Panc1 (cell line): ENCODE measurements at regions not wholly inside any gene's neighbourhood (a gene's known extent, or its start where the extent isn't known, plus 50 kb on each side); places are given as distances from the start of the nearest gene placed in this dataset.

Experiments
- ATAC-seq: fragments of 200-7000 bp; cut with Tn5 transposase; 2 replicates; pipeline ENCODE4 v1.9.1; 2020; ENCODE audit warnings: mild to moderate bottlenecking, moderate library complexity
- BruUV-seq: library from RNA; stranded (reverse); fragments of 400-500 nt; replicated peaks from 2 replicates; lab custom pipeline; 2021; lab: Mats Ljungman, UMichigan
- CTCF ChIA-PET: fragments of 300-600 bp; sonication (Branson Sonifier 250); formaldehyde crosslinking; loops from one replicate; lab custom pipeline; 2022; ENCODE audit warnings: antibody characterized with exemption; lab: Charles Lee
- POLR2A ChIA-PET: fragments of 300-600 bp; sonication (Branson Sonifier 250); formaldehyde crosslinking; loops from one replicate; lab custom pipeline; 2022; ENCODE audit warnings: antibody characterized with exemption; lab: Charles Lee
- DNase-seq: peaks from one replicate; pipeline ENCODE4 v3.0.0-alpha.2; 2010; ENCODE audit warnings: low read depth, low spot score
- H3K27ac ChIP-seq: 2 replicates; pipeline ENCODE4 v1.5.1; 2011; ENCODE audit warnings: mild to moderate bottlenecking, low read length, inconsistent platforms
- H3K27me3 ChIP-seq: fragments of 200-500 bp; sonication (Bioruptor generic); 2 replicates; pipeline ENCODE4 v1.6.0; 2014; ENCODE audit warnings: low read length, inconsistent platforms; ENCODE audit not compliant: control insufficient read depth, insufficient read depth
- H3K36me3 ChIP-seq: fragments of 200-500 bp; sonication (Bioruptor generic); 2 replicates; pipeline ENCODE4 v1.5.1; 2014; ENCODE audit warnings: inconsistent platforms, mild to moderate bottlenecking, low read length, moderate library complexity; ENCODE audit not compliant: control insufficient read depth, insufficient read depth
- H3K4me1 ChIP-seq: 2 replicates; pipeline ENCODE4 v1.5.1; 2011; ENCODE audit warnings: inconsistent platforms, mild to moderate bottlenecking, low read length, moderate library complexity; ENCODE audit not compliant: control insufficient read depth, insufficient read depth
- H3K4me3 ChIP-seq, 2 experiments: 2 replicates each; pipeline ENCODE4 v1.5.1; 2011 to 2012; ENCODE audit warnings: low read depth in 2 of 2, low read length in 2 of 2, mild to moderate bottlenecking in 2 of 2, inconsistent platforms in 1 of 2, moderate library complexity in 1 of 2
- H3K9me3 ChIP-seq: fragments of 200-500 bp; sonication (Bioruptor generic); 2 replicates; pipeline ENCODE4 v1.5.1; 2014; ENCODE audit warnings: low read depth, mild to moderate bottlenecking, inconsistent platforms, low read length, moderate library complexity; ENCODE audit not compliant: control insufficient read depth, insufficient read depth
- POLR2AphosphoS5 ChIP-seq: IDR thresholded peaks from 2 replicates; pipeline ENCODE4 v1.6.1; 2012; ENCODE audit warnings: mild to moderate bottlenecking, low read depth, low read length, moderate library complexity
- REST ChIP-seq, 2 experiments: IDR thresholded peaks; 2 replicates each; pipeline ENCODE4 v1.6.1; 2011 to 2012; ENCODE audit warnings: low read depth in 2 of 2, control low read depth in 1 of 2, low read length in 1 of 2, mild to moderate bottlenecking in 1 of 2, moderate library complexity in 1 of 2; ENCODE audit not compliant: insufficient read depth in 1 of 2
- SIN3A ChIP-seq: IDR thresholded peaks from 2 replicates; pipeline ENCODE4 v1.6.1; 2012; ENCODE audit warnings: low read depth, mild to moderate bottlenecking, low read length, moderate library complexity, borderline replicate concordance; ENCODE audit not compliant: insufficient read depth
- TCF7L2 ChIP-seq: IDR thresholded peaks from 2 replicates; pipeline ENCODE4 v1.6.1; 2011; ENCODE audit warnings: mild to moderate bottlenecking, low read depth, low read length, inconsistent platforms
- in situ Hi-C: cut with HindIII; loops from 2 replicates; pipeline ENCODE4 v1.10.0; 2016; ENCODE audit warnings: low sequenced_read_pairs, low pct_unique_long_range_greater_than_20kb
- intact Hi-C: fragments of 100-400 bp; cut with micrococcal nuclease; formaldehyde crosslinking; loops from one replicate; pipeline ENCODE4 v1.10.0; 2022; ENCODE audit not compliant: unreplicated experiment
- TF ChIP-seq, protein P1 (sequence below): fragments of 450-650 bp; IDR thresholded peaks from 2 replicates; pipeline ENCODE4 v1.5.1; 2017; ENCODE audit warnings: mild to moderate bottlenecking

GRCh38 chr7:22060197-22060596 lies 114.5 kb upstream of the CDCA7L start:
- H3K27me3 ChIP-seq = peaks cover 3% of the 10 kb centered on the region; the same call in 1 of the 2 replicates
- H3K4me3 ChIP-seq = no peak overlapping the region
- no peaks in the 10 kb centered on the region for H3K9me3 ChIP-seq
- DNase-seq = no peak
- no peak for ATAC-seq
- no peaks in the 10 kb centered on the region for H3K4me1 ChIP-seq
- CTCF ChIA-PET = no interaction called here
- H3K27ac ChIP-seq = no peak overlapping the region
- in situ Hi-C loops (no loop called here), intact Hi-C loops (no loop called here)
- no peak for TF ChIP-seq SIN3A
- no peak for TF ChIP-seq TCF7L2
- no peak for TF ChIP-seq POLR2AphosphoS5
- POLR2A ChIA-PET = interaction anchor here (0.5 kb wide), 1 partner anchor 9 kb away, joined by 4 read pairs; no protein-coding TSS in a partner anchor
- H3K36me3 ChIP-seq = no peaks in the 10 kb centered on the region
- no TSS peak for BruUV-seq

GRCh38 chr7:22055226-22055625 lies 109.5 kb upstream of the CDCA7L start:
- in situ Hi-C loops (no loop called here), intact Hi-C loops (no loop called here)
- no TSS peak for BruUV-seq
- ChIA-PET POLR2A (interaction anchor here (0.6 kb wide), 1 partner anchor 52 kb away, joined by 3 read pairs; no protein-coding TSS in a partner anchor), CTCF (no interaction called here)
- Histone ChIP-seq H3K36me3 (no peaks in the 10 kb centered on the region), H3K4me1 (no peaks in the 10 kb centered on the region), H3K9me3 (no peaks in the 10 kb centered on the region), H3K27ac (no peak overlapping the region), H3K27me3 (no peaks in the 10 kb centered on the region; the same call in 1 of the 2 replicates), H3K4me3 (no peak overlapping the region)
- TF ChIP-seq TCF7L2 (no peak), SIN3A (no peak), REST (IDR thresholded peaks at IDR 0.05; ENCODE audit: insufficient read depth in 1 of 2, low read depth in 2 of 2, low read length in 1 of 2) (no peak), POLR2AphosphoS5 (no peak)
- TF ChIP-seq, protein P1, sequence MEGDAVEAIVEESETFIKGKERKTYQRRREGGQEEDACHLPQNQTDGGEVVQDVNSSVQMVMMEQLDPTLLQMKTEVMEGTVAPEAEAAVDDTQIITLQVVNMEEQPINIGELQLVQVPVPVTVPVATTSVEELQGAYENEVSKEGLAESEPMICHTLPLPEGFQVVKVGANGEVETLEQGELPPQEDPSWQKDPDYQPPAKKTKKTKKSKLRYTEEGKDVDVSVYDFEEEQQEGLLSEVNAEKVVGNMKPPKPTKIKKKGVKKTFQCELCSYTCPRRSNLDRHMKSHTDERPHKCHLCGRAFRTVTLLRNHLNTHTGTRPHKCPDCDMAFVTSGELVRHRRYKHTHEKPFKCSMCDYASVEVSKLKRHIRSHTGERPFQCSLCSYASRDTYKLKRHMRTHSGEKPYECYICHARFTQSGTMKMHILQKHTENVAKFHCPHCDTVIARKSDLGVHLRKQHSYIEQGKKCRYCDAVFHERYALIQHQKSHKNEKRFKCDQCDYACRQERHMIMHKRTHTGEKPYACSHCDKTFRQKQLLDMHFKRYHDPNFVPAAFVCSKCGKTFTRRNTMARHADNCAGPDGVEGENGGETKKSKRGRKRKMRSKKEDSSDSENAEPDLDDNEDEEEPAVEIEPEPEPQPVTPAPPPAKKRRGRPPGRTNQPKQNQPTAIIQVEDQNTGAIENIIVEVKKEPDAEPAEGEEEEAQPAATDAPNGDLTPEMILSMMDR = no peak
- ATAC-seq (no peak), DNase-seq (no peak)

DNA sequence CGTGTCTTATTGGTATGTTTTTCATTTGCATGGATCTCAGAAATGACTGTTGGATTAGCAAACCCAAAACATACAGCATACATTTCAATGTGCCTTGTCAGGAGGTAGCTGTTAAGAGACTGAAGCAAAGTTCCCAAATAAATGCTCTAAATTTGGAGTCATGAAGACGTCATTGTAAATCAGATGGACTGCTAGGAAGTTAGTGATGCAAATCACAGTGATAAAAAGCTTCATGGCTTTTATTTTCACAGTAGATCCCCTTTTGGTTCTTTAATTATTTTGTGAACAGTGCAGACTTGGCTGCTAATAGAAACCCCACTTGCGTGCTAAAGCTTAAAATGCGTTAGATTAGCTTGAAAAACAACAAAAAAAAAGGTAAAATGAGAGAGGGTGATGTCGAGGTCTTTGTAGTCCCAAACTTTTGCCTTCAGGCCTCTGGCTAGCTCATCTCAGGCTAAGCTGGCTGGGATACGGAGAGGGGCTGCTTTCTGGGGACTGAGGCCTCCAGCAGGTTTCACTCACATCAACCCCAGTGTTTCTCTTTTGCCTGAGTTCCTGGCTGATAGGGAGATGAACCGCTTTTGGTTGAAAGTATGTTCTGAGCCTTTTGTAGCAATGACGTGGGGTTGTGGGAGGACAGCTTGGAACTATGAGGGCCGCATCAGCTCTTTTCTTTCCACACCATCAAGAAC lies 107.1 kb upstream of the CDCA7L start:
- no peaks in the 10 kb centered on the region for H3K9me3 ChIP-seq
- ChIA-PET CTCF (no interaction called here), POLR2A (no interaction called here)
- no peak overlapping the region for H3K27ac ChIP-seq
- in situ Hi-C loops = no loop called here
- BruUV-seq = no TSS peak
- ATAC-seq (no peak), DNase-seq (no peak)
- no peak overlapping the region for H3K4me3 ChIP-seq
- no peaks in the 10 kb centered on the region; the same call in 1 of the 2 replicates for H3K27me3 ChIP-seq
- TF ChIP-seq REST (IDR thresholded peaks at IDR 0.05; ENCODE audit: insufficient read depth in 1 of 2, low read depth in 2 of 2, low read length in 1 of 2) (no peak), SIN3A (no peak), TCF7L2 (no peak), POLR2AphosphoS5 (no peak)
- TF ChIP-seq, protein P1 = no peak
- no peaks in the 10 kb centered on the region for H3K4me1 ChIP-seq
- intact Hi-C loops = no loop called here
- H3K36me3 ChIP-seq = no peaks in the 10 kb centered on the region
